Upper lobe of left lung (tissue), 6 donors: ENCODE measurements at regions not wholly inside any gene's neighbourhood (a gene's known extent, or its start where the extent isn't known, plus 50 kb on each side); places are given as distances from the start of the nearest gene placed in this dataset.

Experiments used
- ATAC-seq, 2 donors: fragments of 200-7000 bp; cut with Tn5 transposase; one replicate each; pipeline ENCODE4 v1.9.1; 2022; ENCODE audit warnings: mild to moderate bottlenecking in 2 of 2, moderate library complexity in 2 of 2; ENCODE audit not compliant: low FRiP score in 2 of 2
- DNase-seq, 2 donors: peaks; one replicate each; pipeline ENCODE4 v3.0.0-alpha.2; 2019 to 2020
- H3K27ac ChIP-seq, 4 donors: fragments of 200-600 bp; sonication (generic); one replicate each; pipeline ENCODE4 v1.5.1; 2016 to 2019
- H3K27me3 ChIP-seq, 4 donors: fragments of 200-600 bp; sonication (generic); one replicate each; pipeline ENCODE4 v1.5.1; 2017 to 2019
- H3K36me3 ChIP-seq, 4 donors: fragments of 200-600 bp; sonication (generic); one replicate each; pipeline ENCODE4 v1.5.1; 2016 to 2019
- H3K4me1 ChIP-seq, 4 donors: fragments of 200-600 bp; sonication (generic); one replicate each; pipeline ENCODE4 v1.5.1; 2018 to 2019
- H3K4me3 ChIP-seq, 4 donors: fragments of 200-600 bp; sonication (generic); one replicate each; pipeline ENCODE4 v1.5.1; 2017 to 2019; ENCODE audit warnings: mild to moderate bottlenecking in 2 of 4, moderate library complexity in 1 of 4
- H3K9me3 ChIP-seq, 4 donors: fragments of 200-600 bp; sonication (generic); one replicate each; pipeline ENCODE4 v1.5.1; 2018 to 2019
- EP300 ChIP-seq, 4 donors: sonication (generic); formaldehyde crosslinking; IDR thresholded peaks; one replicate each; pipeline ENCODE4 v1.5.1; 2017; ENCODE audit warnings: antibody characterized with exemption in 4 of 4, control low read depth in 2 of 4
- POLR2A ChIP-seq, 4 donors: fragments of 450-650 bp; IDR thresholded peaks; one replicate each; pipeline ENCODE4 v1.5.1; 2016 to 2017; ENCODE audit warnings: antibody characterized with exemption in 4 of 4, mild to moderate bottlenecking in 2 of 4
- POLR2AphosphoS5 ChIP-seq, 2 donors: sonication (generic); formaldehyde crosslinking; IDR thresholded peaks; one replicate each; pipeline ENCODE4 v1.5.1; 2017; ENCODE audit warnings: antibody characterized with exemption in 2 of 2
- WGBS, 2 donors: methylation state at CpG; one replicate each; pipeline ENCODE4 v1.1.5; 2017 to 2018; 5-methylcytosine and 5-hydroxymethylcytosine counted together
- TF ChIP-seq, protein P1 (sequence below), 6 experiments: fragments of 450-650 bp in 4 of 6; fragments of 200-600 bp in 2 of 6; sonication (generic) in 2 of 6; IDR thresholded peaks; one replicate each; pipeline ENCODE4 v1.5.1; 2016 to 2019; ENCODE audit warnings: antibody characterized with exemption in 6 of 6
- donor health status: DM: no; HTN: no; CAD: no; lungs with moderate emphysema.
- donor health status: DM: no; HTN: yes; CAD: no; lungs with severe emphysema.

DNA sequence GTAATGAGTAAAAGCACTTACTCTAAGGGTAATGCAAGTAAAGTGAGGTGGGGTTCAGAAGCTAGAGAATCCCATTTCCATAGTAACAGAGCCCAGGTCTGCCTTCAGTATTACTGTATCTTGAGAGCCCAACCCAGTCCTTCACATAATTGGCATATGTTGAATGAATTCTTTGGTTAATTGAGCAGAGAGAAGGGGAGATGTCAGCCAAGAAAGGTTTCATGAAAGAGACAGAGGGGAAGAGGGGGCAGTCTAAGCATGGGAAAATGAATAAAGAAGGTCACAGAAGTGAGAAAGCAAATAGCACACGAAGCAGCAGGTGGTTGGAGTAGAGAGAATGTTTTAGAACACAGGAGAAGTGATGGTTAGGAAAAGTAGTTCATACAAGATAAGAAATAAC, 371.1 kb downstream of the SEC23A start:
- Histone ChIP-seq H3K27ac (no peak overlapping the region), H3K36me3 (no peaks in the 10 kb centered on the region), H3K4me1 (no peaks in the 10 kb centered on the region), H3K9me3 (no peaks in the 10 kb centered on the region), H3K4me3 (no peak overlapping the region), H3K27me3 (no peaks in the 10 kb centered on the region)
- no peak for DNase-seq
- TF ChIP-seq EP300 (IDR thresholded peaks at IDR 0.05) (no peak), POLR2A (IDR thresholded peaks at IDR 0.05) (no peak), POLR2AphosphoS5 (IDR thresholded peaks at IDR 0.05) (no peak)
- TF ChIP-seq, protein P1, sequence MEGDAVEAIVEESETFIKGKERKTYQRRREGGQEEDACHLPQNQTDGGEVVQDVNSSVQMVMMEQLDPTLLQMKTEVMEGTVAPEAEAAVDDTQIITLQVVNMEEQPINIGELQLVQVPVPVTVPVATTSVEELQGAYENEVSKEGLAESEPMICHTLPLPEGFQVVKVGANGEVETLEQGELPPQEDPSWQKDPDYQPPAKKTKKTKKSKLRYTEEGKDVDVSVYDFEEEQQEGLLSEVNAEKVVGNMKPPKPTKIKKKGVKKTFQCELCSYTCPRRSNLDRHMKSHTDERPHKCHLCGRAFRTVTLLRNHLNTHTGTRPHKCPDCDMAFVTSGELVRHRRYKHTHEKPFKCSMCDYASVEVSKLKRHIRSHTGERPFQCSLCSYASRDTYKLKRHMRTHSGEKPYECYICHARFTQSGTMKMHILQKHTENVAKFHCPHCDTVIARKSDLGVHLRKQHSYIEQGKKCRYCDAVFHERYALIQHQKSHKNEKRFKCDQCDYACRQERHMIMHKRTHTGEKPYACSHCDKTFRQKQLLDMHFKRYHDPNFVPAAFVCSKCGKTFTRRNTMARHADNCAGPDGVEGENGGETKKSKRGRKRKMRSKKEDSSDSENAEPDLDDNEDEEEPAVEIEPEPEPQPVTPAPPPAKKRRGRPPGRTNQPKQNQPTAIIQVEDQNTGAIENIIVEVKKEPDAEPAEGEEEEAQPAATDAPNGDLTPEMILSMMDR (IDR thresholded peaks at IDR 0.05): no peak
- no peak for ATAC-seq
- WGBS, 2 donors: 60 to 66% methylated on average over 1 of the region's 1 CpG

DNA sequence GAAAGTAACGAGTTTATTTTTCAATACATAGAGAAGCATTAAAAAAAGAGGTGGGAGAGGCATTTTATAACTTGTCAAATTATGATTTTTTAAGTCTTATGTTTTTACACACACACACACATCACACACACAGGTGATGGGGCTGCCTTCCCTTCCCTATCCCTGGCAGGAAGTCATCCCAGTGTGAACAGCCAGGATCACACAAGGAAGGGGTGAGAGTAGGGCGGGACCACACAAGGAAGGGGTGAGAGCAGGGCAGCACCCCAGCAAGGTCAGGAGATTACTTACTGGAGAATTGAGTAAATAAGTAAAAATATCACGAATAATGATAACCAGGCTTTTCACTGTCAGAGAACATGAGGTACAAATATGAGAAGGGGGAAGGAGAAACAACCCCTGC, 372.6 kb downstream of the SEC23A start:
- Histone ChIP-seq H3K4me1 (no peaks in the 10 kb centered on the region), H3K27ac (no peak overlapping the region), H3K36me3 (no peaks in the 10 kb centered on the region), H3K9me3 (no peaks in the 10 kb centered on the region), H3K4me3 (no peak overlapping the region), H3K27me3 (no peaks in the 10 kb centered on the region)
- DNase-seq (no peak), ATAC-seq (no peak)
- WGBS, 2 donors: 75 to 78% methylated on average over 3 of the region's 3 CpGs
- TF ChIP-seq EP300 (IDR thresholded peaks at IDR 0.05): no peak
- TF ChIP-seq POLR2AphosphoS5 (IDR thresholded peaks at IDR 0.05): no peak
- TF ChIP-seq, protein P1 (IDR thresholded peaks at IDR 0.05): no peak
- no peak for TF ChIP-seq POLR2A (IDR thresholded peaks at IDR 0.05)

- DNase-seq: no peak
- TF ChIP-seq POLR2A (IDR thresholded peaks at IDR 0.05): no peak
- TF ChIP-seq, protein P1 (IDR thresholded peaks at IDR 0.05): no peak
- TF ChIP-seq EP300 (IDR thresholded peaks at IDR 0.05): no peak
- no peak for TF ChIP-seq POLR2AphosphoS5 (IDR thresholded peaks at IDR 0.05)
- H3K36me3 ChIP-seq: no peaks in the 10 kb centered on the region
- H3K9me3 ChIP-seq: no peaks in the 10 kb centered on the region
- H3K4me3 ChIP-seq: no peak overlapping the region
- ATAC-seq: no peak
- H3K4me1 ChIP-seq: no peaks in the 10 kb centered on the region
- H3K27ac ChIP-seq: no peak overlapping the region
- 90 to 100% methylated on average over 3 to 12 of the region's 12 CpGs for WGBS, 2 donors
- no peaks in the 10 kb centered on the region for H3K27me3 ChIP-seq
These were observed 375.3 kb downstream of the SEC23A start for GRCh38 chr14:38727731-38728130.

DNA sequence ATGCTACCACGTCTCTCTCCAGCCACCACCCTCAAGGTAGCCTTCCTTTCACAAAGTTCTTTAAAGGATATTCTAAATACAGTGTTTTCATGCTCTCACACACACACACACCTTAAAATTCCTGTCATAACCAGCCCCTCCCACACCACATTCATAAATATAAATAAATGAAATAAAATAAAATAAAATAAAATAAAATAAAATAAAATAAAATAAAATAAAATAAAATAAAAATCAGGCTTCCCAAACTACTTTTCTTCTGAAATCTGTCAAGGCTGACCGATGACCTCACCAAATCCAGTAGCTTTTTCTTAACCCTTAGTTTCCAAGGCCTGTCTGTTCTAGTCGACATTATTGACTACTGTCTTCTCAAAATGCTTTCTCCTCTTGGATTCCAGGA, 378.4 kb downstream of the SEC23A start:
- TF ChIP-seq POLR2AphosphoS5 (IDR thresholded peaks at IDR 0.05) (no peak), POLR2A (IDR thresholded peaks at IDR 0.05) (no peak), EP300 (IDR thresholded peaks at IDR 0.05) (no peak)
- TF ChIP-seq, protein P1 (IDR thresholded peaks at IDR 0.05): no peak
- no peak for DNase-seq
- Histone ChIP-seq H3K36me3 (no peaks in the 10 kb centered on the region), H3K27ac (no peak overlapping the region), H3K9me3 (no peaks in the 10 kb centered on the region), H3K4me1 (no peaks in the 10 kb centered on the region), H3K4me3 (no peak overlapping the region), H3K27me3 (no peaks in the 10 kb centered on the region)
- no peak for ATAC-seq
- 90 to 91% methylated on average over 3 of the region's 3 CpGs for WGBS, 2 donors

GRCh38 chr14:38723959-38724358, 379.1 kb downstream of the SEC23A start:
- ATAC-seq (no peak), DNase-seq (no peak)
- Histone ChIP-seq H3K4me3 (no peak overlapping the region), H3K4me1 (peaks cover 0 to 2% (median 0%) of the 10 kb centered on the region in 4 donors), H3K27ac (no peak overlapping the region), H3K36me3 (no peaks in the 10 kb centered on the region), H3K9me3 (no peaks in the 10 kb centered on the region), H3K27me3 (no peaks in the 10 kb centered on the region)
- TF ChIP-seq, protein P1 (IDR thresholded peaks at IDR 0.05): no peak
- 59% methylated on average over 5 of the region's 5 CpGs for whole genome bisulfite sequencing, 2 donors
